ENCODE measurements at regions not wholly inside any gene's neighbourhood (a gene's known extent, or its start where the extent isn't known, plus 50 kb on each side); places are given as distances from the start of the nearest gene placed in this dataset.

GRCh38 chr4:117640836-117641235 is 393.4 kb upstream of the NDST3 start:
- Histone ChIP-seq H3K4me3 (no peak overlapping the region), H3K27me3 (no peaks in the 10 kb centered on the region), H3K4me1 (no peaks in the 10 kb centered on the region), H3K9me3 (no peaks in the 10 kb centered on the region), H3K27ac (no peak overlapping the region), H3K36me3 (no peaks in the 10 kb centered on the region)
- no peak for DNase-seq
- intact Hi-C loops (cut with DNase I; ENCODE audit: low total_unique reads): no loop called here
- no peak for TF ChIP-seq POLR2A (IDR thresholded peaks at IDR 0.05)
- TF ChIP-seq CTCF (IDR thresholded peaks at IDR 0.05): no peak

- Histone ChIP-seq H3K27me3 (no peaks in the 10 kb centered on the region), H3K4me1 (no peaks in the 10 kb centered on the region), H3K4me3 (no peak overlapping the region), H3K36me3 (no peaks in the 10 kb centered on the region), H3K9me3 (no peaks in the 10 kb centered on the region), H3K27ac (no peak overlapping the region)
- intact Hi-C loops (cut with DNase I; ENCODE audit: low total_unique reads): no loop called here
- no peak for DNase-seq
- TF ChIP-seq CTCF (IDR thresholded peaks at IDR 0.05) (no peak), POLR2A (IDR thresholded peaks at IDR 0.05) (no peak)
Observed at GRCh38 chr4:117641519-117641918, 392.8 kb upstream of the NDST3 start.

DNA sequence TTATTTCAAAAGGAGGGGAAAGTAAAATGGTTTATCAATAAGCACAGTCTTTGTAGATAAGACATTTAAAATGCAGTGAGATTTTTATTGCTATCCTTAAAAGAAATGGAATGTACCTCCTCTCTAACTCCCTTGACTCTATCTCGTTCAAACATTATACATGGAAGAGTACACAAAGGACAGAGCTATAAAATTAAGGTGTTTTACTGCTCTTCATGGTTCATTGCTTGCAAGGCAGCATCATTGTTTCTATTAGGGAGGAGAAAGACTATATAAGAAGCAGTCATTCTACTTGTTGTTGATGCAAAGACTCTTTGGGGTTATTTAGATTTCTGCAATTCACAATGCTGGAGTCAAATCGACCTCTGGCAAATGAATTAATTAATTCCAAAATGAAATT is 380.2 kb upstream of the NDST3 start:
- TF ChIP-seq CTCF (IDR thresholded peaks at IDR 0.05) (no peak), POLR2A (IDR thresholded peaks at IDR 0.05) (no peak)
- no peak for DNase-seq
- Histone ChIP-seq H3K27ac (no peak overlapping the region), H3K4me1 (no peaks in the 10 kb centered on the region), H3K9me3 (no peaks in the 10 kb centered on the region), H3K4me3 (no peak overlapping the region), H3K27me3 (no peaks in the 10 kb centered on the region), H3K36me3 (no peaks in the 10 kb centered on the region)
- intact Hi-C loops (cut with DNase I; ENCODE audit: low total_unique reads): no loop called here

GRCh38 chr4:117660668-117661067 is 373.6 kb upstream of the NDST3 start:
- Histone ChIP-seq H3K9me3 (no peaks in the 10 kb centered on the region), H3K36me3 (no peaks in the 10 kb centered on the region), H3K27me3 (peaks cover 0 to 5% of the 10 kb centered on the region in 2 donors), H3K4me3 (no peak overlapping the region), H3K4me1 (no peaks in the 10 kb centered on the region), H3K27ac (no peak overlapping the region)
- no peak for DNase-seq
- intact Hi-C loops (cut with DNase I; ENCODE audit: low total_unique reads): no loop called here
- TF ChIP-seq POLR2A (IDR thresholded peaks at IDR 0.05): no peak

DNA sequence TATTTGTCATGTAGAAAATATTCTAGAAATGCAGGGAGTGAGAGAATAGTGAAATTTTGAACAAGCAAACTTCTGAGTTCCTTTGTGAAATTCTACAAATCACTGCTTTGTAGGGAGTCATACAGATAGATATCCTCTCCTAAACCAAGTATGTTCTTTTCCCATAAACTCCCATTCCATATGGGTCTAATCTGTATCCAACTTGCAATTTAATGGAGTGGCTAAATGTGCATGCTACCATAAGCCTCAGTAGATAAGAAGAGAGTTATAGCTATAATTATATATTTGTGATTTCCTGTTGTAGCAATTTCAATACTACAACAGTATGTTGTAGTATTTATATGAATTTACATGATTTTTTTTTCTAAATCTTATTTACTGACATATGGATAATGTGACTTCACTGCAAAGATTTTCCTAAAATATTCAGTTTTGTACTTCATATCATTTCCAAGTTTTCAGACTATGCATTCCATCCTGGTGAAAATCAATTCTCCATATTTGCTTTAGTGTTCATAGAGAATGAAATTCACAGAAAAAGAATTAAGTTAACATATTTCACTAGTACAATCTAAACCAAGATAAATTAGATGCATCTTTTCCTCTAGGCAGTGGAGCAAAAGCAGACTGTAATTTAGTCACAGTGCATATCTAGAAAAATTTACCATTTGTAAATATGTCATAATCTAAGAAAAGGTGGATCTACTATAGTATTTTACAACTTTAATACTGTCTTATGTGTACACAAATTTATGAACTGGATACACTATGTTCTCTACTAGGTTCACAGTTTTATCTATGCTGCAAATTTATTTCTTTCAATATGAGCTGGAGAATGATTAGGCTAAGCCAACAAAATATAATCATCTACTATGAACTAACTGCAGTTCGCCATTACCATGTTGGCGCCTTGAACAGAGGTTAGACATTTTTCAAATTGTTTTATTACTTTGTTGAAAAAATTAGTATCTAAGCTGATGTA is 372.9 kb upstream of the NDST3 start:
- intact Hi-C loops (cut with DNase I; ENCODE audit: low total_unique reads): no loop called here
- Histone ChIP-seq H3K4me1 (no peaks in the 10 kb centered on the region), H3K36me3 (no peaks in the 10 kb centered on the region), H3K27me3 (peaks cover 0 to 5% of the 10 kb centered on the region in 2 donors), H3K4me3 (no peak overlapping the region), H3K9me3 (no peaks in the 10 kb centered on the region), H3K27ac (no peak overlapping the region)
- no peak for DNase-seq
- TF ChIP-seq POLR2A (IDR thresholded peaks at IDR 0.05): no peak
- no peak for TF ChIP-seq CTCF (IDR thresholded peaks at IDR 0.05)
